LNCaP clone FGC (cell line): ENCODE measurements at regions not wholly inside any gene's neighbourhood (a gene's known extent, or its start where the extent isn't known, plus 50 kb on each side); places are given as distances from the start of the nearest gene placed in this dataset.

ENCODE experiments used
- DNase-seq: peaks from one replicate; pipeline ENCODE4 v3.0.0-alpha.2; 2011; ENCODE audit warnings: low read depth
- H3K4me3 ChIP-seq: 2 replicates; pipeline ENCODE4 v1.5.1; 2011; ENCODE audit warnings: mild to moderate bottlenecking, low read depth, low read length, control low read depth
- TF ChIP-seq, protein P1 (sequence below): IDR thresholded peaks from 2 replicates; pipeline ENCODE4 v1.5.1; 2012; ENCODE audit warnings: mild to moderate bottlenecking; ENCODE audit not compliant: control insufficient read depth, insufficient read depth; ENCODE audit errors: extremely low read depth

DNA sequence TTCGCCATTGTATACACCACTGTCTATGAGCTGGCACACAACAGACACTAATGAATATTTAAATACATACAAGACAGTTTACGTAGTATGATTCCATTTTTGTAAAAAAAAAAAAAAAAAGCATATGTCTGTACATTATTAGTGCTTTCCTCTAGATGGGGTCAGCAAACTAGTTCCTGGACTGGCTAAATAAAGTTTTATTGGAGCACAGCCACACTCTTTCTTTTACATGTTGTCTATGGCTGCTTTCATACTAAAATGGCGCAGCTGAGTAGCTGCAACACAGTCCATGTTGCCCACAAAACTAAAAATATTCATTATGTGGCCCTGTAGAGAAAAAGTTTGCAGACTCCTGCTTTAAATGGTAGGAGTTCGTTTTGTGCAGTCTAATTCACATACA lies 70.7 kb upstream of the FRMD4B start:
- no peak overlapping the region for H3K4me3 ChIP-seq
- TF ChIP-seq, protein P1, sequence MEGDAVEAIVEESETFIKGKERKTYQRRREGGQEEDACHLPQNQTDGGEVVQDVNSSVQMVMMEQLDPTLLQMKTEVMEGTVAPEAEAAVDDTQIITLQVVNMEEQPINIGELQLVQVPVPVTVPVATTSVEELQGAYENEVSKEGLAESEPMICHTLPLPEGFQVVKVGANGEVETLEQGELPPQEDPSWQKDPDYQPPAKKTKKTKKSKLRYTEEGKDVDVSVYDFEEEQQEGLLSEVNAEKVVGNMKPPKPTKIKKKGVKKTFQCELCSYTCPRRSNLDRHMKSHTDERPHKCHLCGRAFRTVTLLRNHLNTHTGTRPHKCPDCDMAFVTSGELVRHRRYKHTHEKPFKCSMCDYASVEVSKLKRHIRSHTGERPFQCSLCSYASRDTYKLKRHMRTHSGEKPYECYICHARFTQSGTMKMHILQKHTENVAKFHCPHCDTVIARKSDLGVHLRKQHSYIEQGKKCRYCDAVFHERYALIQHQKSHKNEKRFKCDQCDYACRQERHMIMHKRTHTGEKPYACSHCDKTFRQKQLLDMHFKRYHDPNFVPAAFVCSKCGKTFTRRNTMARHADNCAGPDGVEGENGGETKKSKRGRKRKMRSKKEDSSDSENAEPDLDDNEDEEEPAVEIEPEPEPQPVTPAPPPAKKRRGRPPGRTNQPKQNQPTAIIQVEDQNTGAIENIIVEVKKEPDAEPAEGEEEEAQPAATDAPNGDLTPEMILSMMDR: no peak
- DNase-seq: no peak

DNA sequence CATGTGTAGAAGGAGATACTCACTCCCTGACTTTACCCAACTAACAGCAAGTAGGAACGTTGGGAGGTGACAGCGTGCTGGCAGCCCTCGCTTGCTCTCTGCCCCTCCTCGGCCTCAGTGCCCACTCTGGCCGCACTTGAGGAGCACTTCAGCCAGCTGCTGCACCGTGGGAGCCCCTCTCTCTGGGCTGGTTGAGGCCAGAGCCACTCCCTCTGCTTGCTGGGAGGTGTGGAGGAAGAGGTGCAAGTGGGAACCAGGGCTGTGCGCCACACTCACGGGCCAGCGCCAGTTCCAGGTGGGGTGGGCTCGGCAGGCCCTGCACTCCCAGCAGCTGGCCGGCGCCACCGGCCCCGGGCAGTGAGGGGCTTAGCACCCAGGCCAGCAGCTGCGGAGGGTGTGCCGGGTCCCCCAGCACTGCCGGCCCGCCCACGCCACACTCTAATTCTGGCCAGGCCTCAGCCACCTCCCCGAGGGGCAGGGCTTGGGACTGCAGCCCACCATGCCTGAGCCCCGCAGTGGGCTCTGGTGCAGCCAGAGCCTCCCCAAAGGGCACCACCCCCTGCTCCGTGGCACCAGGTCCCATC lies 68.4 kb upstream of the FRMD4B start:
- no peak overlapping the region for H3K4me3 ChIP-seq
- TF ChIP-seq, protein P1: no peak

DNA sequence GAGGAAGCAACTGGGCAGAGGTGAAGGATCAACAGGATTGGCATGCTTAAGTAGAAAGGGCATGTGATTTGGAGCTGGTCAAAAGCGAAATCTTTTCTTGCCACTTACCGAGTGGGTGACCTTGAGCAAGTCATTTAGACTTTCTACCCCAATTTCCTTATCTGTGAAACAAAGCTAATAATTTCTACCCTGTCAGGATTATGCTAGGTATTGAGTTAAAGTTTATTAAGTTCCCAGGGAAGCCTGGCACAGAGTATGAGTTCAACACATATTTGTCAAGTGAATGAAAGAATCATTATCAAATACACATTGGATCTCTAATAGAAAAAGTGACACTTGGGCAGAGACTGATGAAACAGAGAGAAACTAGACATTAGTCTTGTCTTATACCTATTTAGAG lies 66.4 kb upstream of the FRMD4B start:
- no peak for DNase-seq
- H3K4me3 ChIP-seq: no peak overlapping the region
- TF ChIP-seq, protein P1: no peak

More for the DNA sequence above, 68.4 kb upstream of the FRMD4B start:
- no peak for DNase-seq

- no peak overlapping the region for H3K4me3 ChIP-seq
- TF ChIP-seq, protein P1: no peak
- DNase-seq: no peak
Observed at GRCh38 chr3:69451594-69451993, 65.7 kb upstream of the FRMD4B start.

- no peak overlapping the region for H3K4me3 ChIP-seq
- DNase-seq: no peak
- TF ChIP-seq, protein P1: no peak
Observed at GRCh38 chr3:69448877-69449276, 63.0 kb upstream of the FRMD4B start.

DNA sequence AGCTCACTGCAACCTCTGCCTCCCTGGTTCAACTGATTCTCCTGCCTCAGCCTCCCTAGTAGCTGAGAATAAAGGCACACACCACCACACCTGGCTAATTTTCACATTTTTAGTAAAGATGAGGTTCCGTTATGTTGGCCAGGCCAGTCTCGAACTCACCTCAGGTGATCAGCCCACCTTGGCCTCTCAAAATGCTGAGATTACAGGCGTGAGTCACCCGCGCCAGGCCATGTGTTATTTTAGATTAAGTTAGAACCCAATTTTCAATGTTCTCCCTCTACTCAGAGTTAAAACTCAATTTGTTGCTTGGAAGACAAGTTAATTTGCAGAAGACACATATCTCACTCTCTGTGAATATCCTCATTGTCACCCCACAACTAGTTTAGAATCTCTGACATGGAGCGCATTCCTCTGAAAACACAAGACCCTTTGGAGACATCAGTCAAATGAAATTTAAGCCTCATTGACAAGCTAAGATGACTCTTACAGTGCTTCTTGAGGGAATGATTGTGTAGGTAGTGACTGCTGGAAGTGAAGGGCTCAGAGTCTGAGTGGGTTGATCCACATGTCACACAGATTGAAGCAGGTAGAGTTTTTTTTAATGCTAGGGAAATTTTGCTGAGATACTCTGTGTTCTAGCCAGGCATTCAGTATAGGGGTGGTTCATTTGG lies 60.6 kb upstream of the FRMD4B start:
- DNase-seq: no peak
- H3K4me3 ChIP-seq: no peak overlapping the region
- TF ChIP-seq, protein P1: no peak

DNA sequence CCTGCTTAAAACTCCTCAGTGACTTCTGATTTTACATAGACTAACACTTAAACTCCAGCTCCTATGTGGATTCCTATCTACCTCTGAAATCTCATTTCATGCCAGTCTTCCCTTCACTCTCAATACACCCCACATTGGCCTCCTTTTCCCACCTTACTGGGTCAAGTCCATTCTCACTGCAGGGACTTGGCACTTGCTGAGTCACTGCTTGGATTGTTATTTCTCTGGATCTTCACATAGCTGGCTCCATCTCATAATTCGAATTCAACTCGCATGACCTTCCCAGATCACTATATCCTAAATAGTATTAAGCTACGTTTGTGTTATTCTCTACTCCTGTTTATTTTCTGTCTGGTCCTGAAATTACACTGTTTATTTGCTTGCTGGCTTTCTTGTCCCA lies 59.6 kb upstream of the FRMD4B start:
- no peak for DNase-seq
- H3K4me3 ChIP-seq: no peak overlapping the region
- TF ChIP-seq, protein P1: no peak
